Body of pancreas (tissue), 4 donors: ENCODE measurements at regions not wholly inside any gene's neighbourhood (a gene's known extent, or its start where the extent isn't known, plus 50 kb on each side); places are given as distances from the start of the nearest gene placed in this dataset.

ENCODE experiments used
- CTCF ChIP-seq, 7 experiments: fragments of 450-650 bp in 4 of 7; fragments of 200-600 bp in 3 of 7; sonication (generic) in 3 of 7; IDR thresholded peaks; one replicate each; pipeline ENCODE4 v1.5.1; 2016 to 2019; ENCODE audit warnings: antibody characterized with exemption in 7 of 7
- POLR2A ChIP-seq, 3 donors: fragments of 450-650 bp; IDR thresholded peaks; one replicate each; pipeline ENCODE4 v1.6.1; 2016; ENCODE audit warnings: antibody characterized with exemption in 3 of 3, mild to moderate bottlenecking in 2 of 3

GRCh38 chr3:59237121-59237520 lies 187.3 kb upstream of the CFAP20DC start:
- TF ChIP-seq CTCF (IDR thresholded peaks at IDR 0.05) (no peak), POLR2A (IDR thresholded peaks at IDR 0.05) (no peak)
